Medulla oblongata (tissue), 1 donor: ENCODE measurements at regions not wholly inside any gene's neighbourhood (a gene's known extent, or its start where the extent isn't known, plus 50 kb on each side); places are given as distances from the start of the nearest gene placed in this dataset.

Experiments used
- DNase-seq: peaks from one replicate; pipeline ENCODE4 v3.0.0-alpha.2; 2015; ENCODE audit errors: extremely low spot score

DNA sequence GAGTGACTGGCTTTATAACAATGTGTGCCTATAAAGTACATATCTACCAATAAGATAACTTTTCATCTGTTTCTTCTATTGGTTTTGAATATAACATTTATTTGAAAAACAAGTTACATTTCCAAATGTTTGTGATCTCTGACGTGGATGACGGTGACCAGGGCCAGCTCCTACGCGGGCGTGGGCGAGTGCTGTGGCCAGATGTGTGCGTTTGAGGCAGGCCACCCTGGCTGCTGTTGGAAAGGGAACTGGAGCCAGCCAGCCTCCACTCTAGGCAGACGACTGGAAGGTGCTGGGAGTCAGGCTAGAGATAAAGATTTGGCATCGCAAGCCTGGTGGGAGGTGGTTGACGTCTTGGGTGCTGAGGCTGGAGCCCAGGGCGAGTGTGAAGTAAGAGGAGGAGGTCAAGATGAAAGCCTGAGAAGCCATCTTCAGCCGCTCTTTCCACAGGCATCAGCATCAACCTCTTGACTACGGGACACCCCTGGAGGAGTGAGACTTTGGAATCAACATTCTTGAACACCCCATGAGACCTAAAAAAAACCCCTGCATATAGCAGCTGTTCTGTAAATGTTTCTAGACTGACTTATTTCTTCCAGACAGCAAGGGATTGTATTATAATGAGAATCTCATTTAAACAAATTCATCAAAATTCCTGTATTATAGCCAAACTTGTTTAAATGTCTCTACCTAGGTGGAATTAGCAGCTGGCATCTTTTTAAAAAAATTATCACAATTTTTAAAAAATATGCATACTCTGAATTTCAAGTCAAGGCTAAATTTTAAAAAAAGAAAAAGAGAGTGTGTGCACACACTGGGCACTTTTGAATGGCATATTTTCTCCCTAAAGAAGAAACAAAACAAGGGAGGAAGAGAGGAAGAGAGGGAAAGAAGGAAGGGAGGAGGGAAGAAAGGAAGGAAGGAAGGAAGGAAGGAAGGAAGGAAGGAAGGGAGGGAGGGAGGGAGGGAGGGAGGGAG, 112.5 kb upstream of the SLC44A3 start:
- DNase-seq: no peak

GRCh38 chr1:94702442-94702815, 117.7 kb upstream of the SLC44A3 start:
- no peak for DNase-seq

DNA sequence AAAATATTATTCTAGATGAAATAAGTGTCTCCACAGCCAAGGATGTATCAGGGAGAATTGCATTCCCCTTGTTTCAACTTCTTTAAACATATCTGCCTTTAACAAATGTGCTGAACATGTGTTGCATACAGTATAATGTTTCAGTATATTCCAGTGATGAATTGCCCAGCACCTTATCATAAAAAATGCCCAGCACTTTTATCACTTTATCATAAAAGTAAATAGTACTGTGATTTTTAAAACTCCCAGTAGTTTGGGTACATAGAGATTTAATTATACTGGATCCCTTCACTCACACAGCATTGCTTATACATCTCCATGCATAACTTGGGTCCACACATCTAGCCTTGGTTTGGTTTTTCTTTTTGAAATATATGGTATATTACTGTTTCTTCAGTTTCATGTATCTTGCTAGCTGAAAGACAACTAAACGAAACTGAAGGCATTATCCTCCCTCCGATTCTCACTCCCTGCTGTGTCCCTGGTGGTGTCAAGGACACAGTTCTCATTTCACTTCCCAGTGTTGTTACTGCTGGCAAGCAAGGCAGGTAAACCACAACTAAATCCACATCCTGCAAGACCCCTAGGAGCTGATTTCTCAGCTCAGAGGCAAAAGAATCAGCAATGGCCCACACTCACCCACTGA, 118.2 kb upstream of the SLC44A3 start:
- DNase-seq: no peak

GRCh38 chr1:94698759-94699502, 121.2 kb upstream of the SLC44A3 start:
- DNase-seq: no peak

DNA sequence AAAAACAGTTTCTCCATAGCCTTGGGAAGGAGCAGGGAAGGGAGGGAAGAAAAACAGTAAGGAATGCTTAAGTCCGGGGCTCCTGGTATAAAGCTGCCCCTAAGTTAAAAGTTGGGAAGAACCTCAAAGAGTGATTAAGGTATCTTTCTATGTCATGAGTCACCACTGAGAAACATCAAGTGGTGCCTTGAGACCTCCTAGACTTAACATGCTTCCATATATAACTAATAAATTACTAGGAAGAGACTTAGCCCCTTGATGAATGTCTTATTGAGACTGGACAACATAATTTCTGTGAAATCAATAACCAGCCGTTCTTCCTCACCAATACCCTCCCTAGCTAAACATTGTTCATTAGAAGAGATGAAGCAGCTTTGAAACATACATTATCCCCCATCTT, 121.8 kb upstream of the SLC44A3 start:
- DNase-seq: no peak

DNA sequence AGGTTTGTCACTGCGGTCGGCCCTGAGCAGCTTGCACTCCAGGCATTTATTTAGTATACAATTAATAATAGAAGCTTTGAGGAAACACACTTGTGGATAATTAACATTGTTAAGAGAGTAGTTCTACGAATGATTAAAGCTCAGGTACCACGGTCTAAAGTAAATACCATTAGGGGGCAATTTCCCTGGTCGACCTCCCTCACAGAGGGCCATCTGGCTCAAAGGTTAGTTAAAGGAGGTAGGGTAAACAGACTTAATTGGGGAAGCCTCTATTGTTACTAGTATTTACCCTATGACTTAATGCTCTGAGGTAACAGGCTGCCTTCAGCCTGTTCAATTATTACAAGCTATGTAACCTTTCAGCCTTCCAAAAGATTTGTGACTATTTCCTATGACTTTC, 122.3 kb upstream of the SLC44A3 start:
- DNase-seq: no peak

DNA sequence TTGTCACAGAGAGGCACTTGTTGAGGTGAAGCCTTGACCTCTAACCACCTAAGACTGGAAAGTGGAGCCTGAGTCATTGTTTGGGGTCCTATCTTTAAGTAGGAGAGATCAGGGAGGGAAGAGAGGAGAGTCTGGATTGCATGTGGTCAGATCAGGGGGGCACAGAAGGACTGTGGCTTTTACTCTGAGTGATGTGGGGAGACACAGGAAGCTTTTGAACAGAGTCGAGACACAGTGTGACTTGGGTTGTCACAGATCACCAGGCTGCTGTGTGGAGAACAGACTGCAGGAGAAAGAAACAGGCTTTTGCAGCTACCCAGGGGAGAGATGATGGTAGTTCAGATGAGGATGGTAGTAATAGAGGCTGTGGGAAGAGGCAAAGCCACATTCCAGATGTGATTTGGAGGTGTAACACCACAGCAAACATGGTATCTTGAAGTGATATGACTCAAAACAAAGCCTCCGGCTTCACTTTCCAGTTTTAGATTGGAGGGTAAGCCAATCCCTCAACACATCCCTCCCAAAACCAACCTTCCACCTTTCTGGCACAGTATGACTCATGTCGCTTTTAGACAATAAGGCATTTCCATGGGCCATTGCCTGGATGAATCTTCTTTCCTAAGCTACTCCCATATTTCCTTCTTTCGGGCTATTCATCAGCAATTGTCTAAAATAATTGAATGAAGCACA, 125.8 kb upstream of the SLC44A3 start:
- DNase-seq: no peak

DNA sequence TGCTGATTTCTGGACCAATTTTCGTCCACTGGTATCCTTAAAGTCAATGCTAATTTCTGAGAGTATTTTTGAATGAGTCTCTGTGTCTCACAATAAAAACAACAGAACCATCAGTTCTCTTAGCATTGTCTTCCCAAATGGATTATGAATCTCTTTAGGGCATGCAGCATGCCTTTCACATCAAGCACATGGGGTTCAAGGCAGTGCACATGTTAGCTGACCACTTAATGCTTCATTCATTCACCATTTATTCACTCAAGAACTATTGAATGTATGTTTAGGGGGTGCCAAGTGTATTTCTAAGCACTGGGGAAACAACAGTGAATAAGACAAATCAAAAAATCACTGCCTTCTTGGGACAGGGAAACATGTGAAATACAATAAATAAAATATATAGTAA, 126.7 kb upstream of the SLC44A3 start:
- no peak for DNase-seq

DNA sequence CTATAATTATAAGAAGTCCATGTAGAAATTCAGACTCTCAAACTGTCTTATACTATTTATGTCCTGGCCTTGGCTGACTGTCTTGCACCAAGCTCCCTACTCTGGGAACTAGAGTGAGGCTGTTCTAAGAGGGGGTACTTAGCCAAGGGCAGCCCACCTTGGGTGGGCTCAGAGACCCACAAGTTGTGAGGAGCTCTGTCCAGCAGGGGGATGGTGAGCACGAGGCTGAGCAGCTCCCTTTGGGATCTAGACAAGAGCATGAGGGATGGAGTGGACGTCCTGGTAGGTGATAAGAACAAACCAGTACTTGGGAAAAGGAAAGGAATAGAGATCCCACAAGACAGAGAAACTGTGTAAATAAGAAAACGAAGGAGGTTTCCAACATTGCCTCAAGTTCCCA, 127.1 kb upstream of the SLC44A3 start:
- DNase-seq: no peak

DNA sequence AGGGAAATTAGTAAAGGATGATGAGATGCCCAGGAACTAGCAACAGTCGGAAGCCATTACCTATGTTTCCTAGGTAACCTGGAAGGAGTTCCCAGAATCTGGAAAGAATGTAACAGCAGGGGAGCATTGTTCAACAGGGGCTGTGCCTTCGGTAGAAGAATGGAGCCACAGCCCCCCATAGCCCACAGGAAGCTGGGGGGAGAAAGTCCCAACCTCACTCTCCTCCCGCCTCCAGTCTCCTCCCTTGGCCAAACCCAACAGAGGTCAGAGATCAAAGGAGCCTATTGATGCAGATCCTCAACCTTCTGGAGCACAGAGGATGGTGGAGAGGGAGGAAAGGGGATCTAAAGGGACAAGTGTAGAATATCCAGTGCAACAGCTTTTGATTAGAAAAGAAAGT, 131.5 kb upstream of the SLC44A3 start:
- DNase-seq: no peak

GRCh38 chr1:94686882-94687281, 133.3 kb upstream of the SLC44A3 start:
- DNase-seq: no peak

- no peak for DNase-seq
Measured at GRCh38 chr1:94684690-94685250, 135.4 kb upstream of the SLC44A3 start.

- no peak for DNase-seq
Measured at GRCh38 chr1:94683886-94684285, 136.3 kb upstream of the SLC44A3 start.

DNA sequence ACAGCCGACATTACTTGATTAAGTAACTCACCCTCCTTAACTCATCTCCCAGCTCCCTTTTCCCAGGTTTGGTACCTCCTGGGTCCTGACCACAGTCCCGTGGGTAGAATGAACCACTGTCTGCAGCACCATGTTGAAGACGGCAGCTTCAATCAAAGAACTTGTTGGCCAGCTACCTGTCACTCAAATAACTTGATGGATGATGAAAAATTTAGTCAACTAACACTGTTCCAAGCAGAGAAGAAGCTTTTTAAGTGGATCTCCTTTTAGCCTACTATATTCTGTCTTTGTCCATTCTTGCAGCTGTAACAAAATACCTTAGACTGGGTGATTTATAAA, 138.4 kb upstream of the F3 start:
- DNase-seq: no peak

- no peak for DNase-seq
Measured at GRCh38 chr1:94679332-94680038, 137.9 kb upstream of the F3 start.

GRCh38 chr1:94678202-94678848, 136.8 kb upstream of the F3 start:
- no peak for DNase-seq

GRCh38 chr1:94677714-94678113, 136.2 kb upstream of the F3 start:
- DNase-seq: no peak

DNA sequence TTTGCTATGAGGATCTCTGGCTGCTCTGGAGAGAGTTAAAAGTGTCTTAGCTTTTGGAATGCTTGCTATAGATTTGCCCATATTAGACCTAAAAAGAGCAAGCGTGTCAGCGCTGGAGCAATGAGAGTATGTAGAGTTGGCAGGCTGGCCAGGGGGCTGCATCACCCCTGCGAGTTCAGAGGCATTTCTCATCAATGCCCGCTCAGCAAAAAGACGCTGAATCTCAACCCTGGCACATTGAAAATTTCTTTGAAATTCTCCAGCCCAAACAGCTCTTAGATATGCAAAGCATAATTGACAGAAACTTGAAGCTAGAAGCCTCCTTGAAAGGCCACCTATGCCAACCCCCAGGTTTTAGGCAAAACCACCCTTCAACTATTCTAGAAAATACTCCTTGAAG, 135.5 kb upstream of the F3 start:
- no peak for DNase-seq

- DNase-seq: no peak
Measured at GRCh38 chr1:94676686-94677085, 135.1 kb upstream of the F3 start.

DNA sequence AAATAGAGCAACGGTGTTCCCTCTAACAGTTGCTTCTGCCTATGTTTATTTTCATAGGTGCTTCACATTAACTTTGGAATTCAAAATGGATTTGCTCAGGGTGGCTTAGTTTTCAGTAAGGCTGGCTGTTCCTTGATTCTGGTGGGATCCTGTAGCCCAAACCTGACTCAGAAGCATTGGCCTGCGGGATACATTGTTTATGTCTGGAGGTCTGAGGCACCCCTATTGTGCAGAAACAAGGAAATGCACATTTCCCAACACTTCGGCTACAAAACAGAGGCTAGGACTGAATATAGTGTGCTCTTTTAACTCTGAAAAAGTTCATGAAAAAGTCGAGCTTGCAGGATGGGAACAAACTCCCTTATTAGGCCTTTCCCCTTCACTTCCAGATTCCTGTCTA, 133.8 kb upstream of the F3 start:
- DNase-seq: no peak

DNA sequence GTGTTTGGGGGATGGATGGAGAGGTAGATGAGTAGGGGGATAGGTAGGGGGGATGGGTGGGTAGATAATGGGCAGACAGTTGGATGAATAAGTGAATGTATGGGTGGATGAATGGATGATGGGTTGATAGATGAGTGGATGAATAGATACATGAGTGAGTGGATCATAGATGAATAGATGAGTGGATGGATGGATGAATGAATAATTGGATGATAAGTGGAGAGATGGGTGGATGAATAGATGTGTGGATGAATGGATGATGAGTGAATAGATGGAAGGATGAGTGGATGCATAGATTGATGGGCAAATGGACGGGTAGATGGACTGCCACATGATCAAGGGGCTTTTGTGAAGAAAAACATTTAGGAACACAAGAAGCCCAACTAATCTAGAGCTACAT, 133.3 kb upstream of the F3 start:
- DNase-seq: no peak
